Esophagus (tissue), 2 donors: ENCODE measurements at regions not wholly inside any gene's neighbourhood (a gene's known extent, or its start where the extent isn't known, plus 50 kb on each side); places are given as distances from the start of the nearest gene placed in this dataset.
A peak's percentile ranks its signal among the peaks of the same experiment; 100 is the strongest.
"Not testable (repeated sequence)": the region's sequence is repeated elsewhere in the genome, so short reads cannot be mapped to it uniquely, and the experiment has no call there.

Experiments
- H3K27ac ChIP-seq, 2 donors: one replicate each; pipeline ENCODE4 v1.5.1; 2013; ENCODE audit warnings: low read depth in 2 of 2, mild to moderate bottlenecking in 2 of 2, inconsistent platforms in 1 of 2, low read length in 1 of 2, moderate library complexity in 1 of 2
- H3K27me3 ChIP-seq, 2 donors: one replicate each; pipeline ENCODE4 v1.6.1; 2013; ENCODE audit warnings: low read length in 2 of 2, control low read depth in 1 of 2, mild to moderate bottlenecking in 1 of 2; ENCODE audit not compliant: insufficient read depth in 2 of 2, control insufficient read depth in 1 of 2
- H3K36me3 ChIP-seq, 2 donors: one replicate each; pipeline ENCODE4 v1.6.1; 2013; ENCODE audit warnings: low read length in 1 of 2; ENCODE audit not compliant: control insufficient read depth in 2 of 2, insufficient read depth in 2 of 2
- H3K4me1 ChIP-seq, 2 donors: one replicate each; pipeline ENCODE4 v1.6.1; 2013; ENCODE audit warnings: low read length in 1 of 2; ENCODE audit not compliant: control insufficient read depth in 2 of 2, insufficient read depth in 2 of 2
- H3K4me3 ChIP-seq, 2 donors: one replicate each; pipeline ENCODE4 v1.5.1; 2013; ENCODE audit warnings: low read length in 2 of 2, mild to moderate bottlenecking in 2 of 2, low read depth in 1 of 2, moderate library complexity in 1 of 2
- H3K9me3 ChIP-seq, 2 donors: one replicate each; pipeline ENCODE4 v1.6.1; 2013; ENCODE audit warnings: mild to moderate bottlenecking in 2 of 2, low read depth in 1 of 2, low read length in 1 of 2, moderate library complexity in 1 of 2; ENCODE audit not compliant: control insufficient read depth in 2 of 2, insufficient read depth in 1 of 2
- WGBS, 2 donors: extraction: QIAGEN DNeasy Blood & Tissue Kit; methylation state at CpG; one replicate each; pipeline ENCODE4 v1.1.7; 2013; 5-methylcytosine and 5-hydroxymethylcytosine counted together
- donor health status: healthy with polysubstance abuse.
- donor health status: Bipolar disorder and iron deficiency.

GRCh38 chr15:50857763-50858162 is 50.7 kb upstream of the AP4E1 start:
- Histone ChIP-seq H3K9me3 (no peaks in the 10 kb centered on the region), H3K27me3 (no peaks in the 10 kb centered on the region), H3K4me1 (no peaks in the 10 kb centered on the region), H3K36me3 (no peaks in the 10 kb centered on the region), H3K27ac (no peak overlapping the region), H3K4me3 (no peak overlapping the region)

- H3K36me3 ChIP-seq: no peaks in the 10 kb centered on the region
Observed at GRCh38 chr15:50854601-50855490, 53.6 kb upstream of the AP4E1 start.

GRCh38 chr15:50850003-50850402 is 58.5 kb upstream of the AP4E1 start:
- 91 to 97% methylated on average over 1 of the region's 1 CpG for WGBS, 2 donors
- Histone ChIP-seq H3K4me1 (no peaks in the 10 kb centered on the region), H3K4me3 (no peak overlapping the region), H3K27me3 (no peaks in the 10 kb centered on the region), H3K36me3 (no peaks in the 10 kb centered on the region), H3K27ac (no peak overlapping the region), H3K9me3 (no peaks in the 10 kb centered on the region)

More at GRCh38 chr15:50854601-50855490, 53.6 kb upstream of the AP4E1 start:
- Histone ChIP-seq H3K4me3 (no peak overlapping the region), H3K27ac (peak overlapping the region in 1 of 2 donors; percentile 13), H3K9me3 (no peaks in the 10 kb centered on the region), H3K27me3 (no peaks in the 10 kb centered on the region), H3K4me1 (no peaks in the 10 kb centered on the region)
- WGBS, 2 donors: 66 to 67% methylated on average over 4 of the region's 4 CpGs

- Histone ChIP-seq H3K27ac (no peak overlapping the region), H3K9me3 (no peaks in the 10 kb centered on the region), H3K4me3 (no peak overlapping the region), H3K27me3 (no peaks in the 10 kb centered on the region), H3K36me3 (no peaks in the 10 kb centered on the region), H3K4me1 (no peaks in the 10 kb centered on the region)
Observed at GRCh38 chr15:50848349-50848748, 60.1 kb upstream of the AP4E1 start.

GRCh38 chr15:50845181-50845580 is 63.3 kb upstream of the AP4E1 start:
- not testable (repeated sequence) for H3K27ac ChIP-seq, H3K27me3 ChIP-seq, H3K36me3 ChIP-seq, H3K4me3 ChIP-seq, H3K4me1 ChIP-seq, H3K9me3 ChIP-seq
- WGBS, 2 donors: 68% methylated on average over 1 of the region's 1 CpG

- H3K27me3 ChIP-seq: no peaks in the 10 kb centered on the region
- H3K36me3 ChIP-seq: no peaks in the 10 kb centered on the region
- WGBS, 2 donors: 96 to 97% methylated on average over 5 of the region's 5 CpGs
- H3K4me3 ChIP-seq: no peak overlapping the region
- no peaks in the 10 kb centered on the region for H3K4me1 ChIP-seq
- no peak overlapping the region for H3K27ac ChIP-seq
- no peaks in the 10 kb centered on the region for H3K9me3 ChIP-seq
Observed at GRCh38 chr15:50840520-50840919, 68.0 kb upstream of the AP4E1 start.

GRCh38 chr15:50837256-50837770 is 71.2 kb upstream of the AP4E1 start:
- Histone ChIP-seq H3K9me3 (no peaks in the 10 kb centered on the region), H3K4me1 (no peaks in the 10 kb centered on the region), H3K4me3 (no peak overlapping the region), H3K27ac (no peak overlapping the region), H3K36me3 (no peaks in the 10 kb centered on the region), H3K27me3 (no peaks in the 10 kb centered on the region)
- WGBS, 2 donors: 94% methylated on average over 9 of the region's 9 CpGs

GRCh38 chr15:50830477-50831354 is 65.2 kb upstream of the SPPL2A start:
- WGBS, 2 donors: 84 to 87% methylated on average over 12 of the region's 12 CpGs
- no peak overlapping the region for H3K27ac ChIP-seq
- no peak overlapping the region for H3K4me3 ChIP-seq

GRCh38 chr15:50828610-50829206 is 63.2 kb upstream of the SPPL2A start:
- no peaks in the 10 kb centered on the region for H3K27me3 ChIP-seq
- H3K27ac ChIP-seq: no peak overlapping the region
- H3K4me3 ChIP-seq: no peak overlapping the region
- H3K4me1 ChIP-seq: no peaks in the 10 kb centered on the region
- H3K9me3 ChIP-seq: no peaks in the 10 kb centered on the region
- H3K36me3 ChIP-seq: no peaks in the 10 kb centered on the region
- WGBS, 2 donors: 39 to 46% methylated on average over 4 of the region's 4 CpGs

More at GRCh38 chr15:50830477-50831354, 65.2 kb upstream of the SPPL2A start:
- Histone ChIP-seq H3K36me3 (no peaks in the 10 kb centered on the region), H3K27me3 (no peaks in the 10 kb centered on the region), H3K4me1 (no peaks in the 10 kb centered on the region), H3K9me3 (no peaks in the 10 kb centered on the region)
